GM23338 (cell line): ENCODE measurements at regions not wholly inside any gene's neighbourhood (a gene's known extent, or its start where the extent isn't known, plus 50 kb on each side); places are given as distances from the start of the nearest gene placed in this dataset.

Source experiments
- ATAC-seq: fragments of 200-7000 bp; cut with Tn5 transposase; 3 replicates; pipeline ENCODE4 v1.9.1; 2020
- DNase-seq: peaks from one replicate; pipeline ENCODE4 v3.0.0-alpha.2; 2015; ENCODE audit warnings: low spot score
- H2AFZ ChIP-seq: fragments of 200-600 bp; sonication (generic); 2 replicates; pipeline ENCODE4 v1.8.0; 2016; ENCODE audit warnings: antibody characterized with exemption, mild to moderate bottlenecking, moderate library complexity
- H3F3A ChIP-seq: fragments of 200-600 bp; sonication (generic); replicated peaks from 2 replicates; pipeline ENCODE4 v1.8.0; 2017; ENCODE audit warnings: antibody characterized with exemption, mixed run types, low read depth
- H3K27ac ChIP-seq: fragments of 200-600 bp; sonication (generic); 2 replicates; pipeline ENCODE4 v1.6.1; 2016; ENCODE audit warnings: low read depth
- H3K27me3 ChIP-seq: fragments of 200-600 bp; sonication (generic); 2 replicates; pipeline ENCODE4 v1.8.0; 2016; ENCODE audit warnings: mild to moderate bottlenecking, mixed run types, moderate library complexity; ENCODE audit not compliant: insufficient read depth
- H3K36me3 ChIP-seq: fragments of 200-600 bp; sonication (generic); 2 replicates; pipeline ENCODE4 v1.8.0; 2016; ENCODE audit warnings: mild to moderate bottlenecking; ENCODE audit not compliant: insufficient read depth
- H3K4me1 ChIP-seq: fragments of 200-600 bp; sonication (generic); 2 replicates; pipeline ENCODE4 v1.8.0; 2016; ENCODE audit warnings: mild to moderate bottlenecking, moderate library complexity; ENCODE audit not compliant: insufficient read depth
- H3K4me2 ChIP-seq: fragments of 200-600 bp; sonication (generic); 2 replicates; pipeline ENCODE4 v1.7.1; 2017; ENCODE audit warnings: mixed run types
- H3K4me3 ChIP-seq: fragments of 200-600 bp; sonication (generic); 2 replicates; pipeline ENCODE4 v1.6.1; 2016; ENCODE audit warnings: mixed run types
- H3K79me2 ChIP-seq: fragments of 200-600 bp; sonication (generic); replicated peaks from 2 replicates; pipeline ENCODE4 v1.8.0; 2017; ENCODE audit warnings: mild to moderate bottlenecking; ENCODE audit not compliant: insufficient read depth
- H3K9me2 ChIP-seq: fragments of 200-600 bp; sonication (generic); 2 replicates; pipeline ENCODE4 v1.8.0; 2017; ENCODE audit not compliant: insufficient read depth
- H4K20me1 ChIP-seq: fragments of 200-600 bp; sonication (generic); replicated peaks from 2 replicates; pipeline ENCODE4 v1.8.0; 2017; ENCODE audit warnings: mild to moderate bottlenecking; ENCODE audit not compliant: insufficient read depth
- H3K27ac Mint-ChIP-seq: 2 replicates; pipeline ENCODE4 v1.8.0; 2020; ENCODE audit warnings: inconsistent platforms, mild to moderate bottlenecking, moderate library complexity, mixed read lengths
- H3K27me3 Mint-ChIP-seq: 3 replicates; pipeline ENCODE4 v1.8.0; 2022; ENCODE audit warnings: low read depth, mild to moderate bottlenecking, moderate library complexity, mixed read lengths, inconsistent platforms; ENCODE audit not compliant: insufficient read depth, poor library complexity
- H3K36me3 Mint-ChIP-seq: 3 replicates; pipeline ENCODE4 v1.8.0; 2021; ENCODE audit warnings: low read depth, mild to moderate bottlenecking, inconsistent platforms, moderate library complexity, mixed read lengths
- H3K4me1 Mint-ChIP-seq: 3 replicates; pipeline ENCODE4 v1.8.0; 2020; ENCODE audit warnings: mild to moderate bottlenecking, inconsistent platforms, mixed read lengths
- H3K4me3 Mint-ChIP-seq: 3 replicates; pipeline ENCODE4 v1.8.0; 2021; ENCODE audit warnings: moderate library complexity, mild to moderate bottlenecking, inconsistent platforms, mixed read lengths
- H3K9me3 Mint-ChIP-seq: 3 replicates; pipeline ENCODE4 v1.8.0; 2020; ENCODE audit warnings: moderate library complexity, mild to moderate bottlenecking, inconsistent platforms, mixed read lengths
- CREB1 ChIP-seq: fragments of 250-450 bp; sonication (Bioruptor Pico); IDR thresholded peaks from 2 replicates; pipeline ENCODE4 v1.5.0; 2020; ENCODE audit warnings: low read depth, mild to moderate bottlenecking, moderate library complexity
- EZH2 ChIP-seq: fragments of 200-600 bp; sonication (generic); IDR thresholded peaks from one replicate; pipeline ENCODE4 v1.8.0; 2017; ENCODE audit warnings: antibody characterized with exemption, mild to moderate bottlenecking, low read depth; ENCODE audit not compliant: unreplicated experiment
- EZH2phosphoT487 ChIP-seq: fragments of 200-600 bp; sonication (generic); IDR thresholded peaks from one replicate; pipeline ENCODE4 v1.8.1; 2018; ENCODE audit warnings: antibody characterized with exemption; ENCODE audit not compliant: unreplicated experiment
- NANOG ChIP-seq: IDR thresholded peaks from 2 replicates; pipeline ENCODE4 v1.6.1; 2016; ENCODE audit warnings: antibody characterized with exemption, borderline replicate concordance
- POLR2AphosphoS5 ChIP-seq: IDR thresholded peaks from 2 replicates; pipeline ENCODE4 v1.6.1; 2016; ENCODE audit warnings: antibody characterized with exemption, low read depth
- STAT1 ChIP-seq: IDR thresholded peaks from one replicate; pipeline ENCODE4 v1.6.1; 2016; ENCODE audit warnings: antibody characterized with exemption; ENCODE audit not compliant: unreplicated experiment
- ZNF114 ChIP-seq: fragments of 250-450 bp; sonication (Bioruptor Pico); IDR thresholded peaks from 2 replicates; pipeline ENCODE4 v1.5.0; 2020; ENCODE audit warnings: mild to moderate bottlenecking, moderate library complexity
- ZNF331 ChIP-seq: fragments of 250-450 bp; sonication (Bioruptor Pico); IDR thresholded peaks from 2 replicates; pipeline ENCODE4 v1.5.0; 2020; ENCODE audit warnings: low read depth, mild to moderate bottlenecking, moderate library complexity
- TF ChIP-seq, protein P1 (sequence below): IDR thresholded peaks from 2 replicates; pipeline ENCODE4 v1.6.1; 2016; ENCODE audit warnings: antibody characterized with exemption
- TF ChIP-seq, protein P2 (sequence below): fragments of 250-450 bp; sonication (Bioruptor Pico); IDR thresholded peaks from 2 replicates; pipeline ENCODE4 v1.5.0; 2020; ENCODE audit warnings: mild to moderate bottlenecking, moderate library complexity
- TF ChIP-seq, protein P3 (sequence below): IDR thresholded peaks from one replicate; pipeline ENCODE4 v1.6.1; 2018; ENCODE audit warnings: antibody characterized with exemption; ENCODE audit not compliant: unreplicated experiment
- TF ChIP-seq, protein P4 (sequence below), 2 experiments: fragments of 200-600 bp in 1 of 2; sonication (generic) in 1 of 2; conservative IDR thresholded peaks; 2 replicates each; pipeline versions ENCODE4 v1.5.1 to v1.6.1; 2016 to 2017; ENCODE audit warnings: antibody characterized with exemption in 2 of 2, low read depth in 2 of 2, mild to moderate bottlenecking in 2 of 2, moderate library complexity in 1 of 2

DNA sequence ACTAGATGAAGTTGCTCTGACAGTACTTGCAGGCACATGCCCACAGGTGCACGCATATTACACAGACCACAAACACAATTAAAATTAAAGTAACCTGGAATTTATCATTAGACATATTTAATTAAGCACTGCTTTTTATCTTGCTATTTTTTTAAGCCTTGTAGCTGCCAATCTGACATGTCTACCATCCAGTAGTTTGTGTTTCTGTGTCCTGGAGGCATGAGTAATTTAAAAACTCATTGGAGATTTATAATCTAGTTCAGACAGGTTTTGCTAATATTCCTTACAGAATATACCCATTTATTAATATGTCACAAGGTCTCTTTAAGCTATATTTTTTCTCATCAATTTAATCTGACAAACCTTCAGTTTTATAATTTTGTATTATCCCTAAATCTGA lies 445.0 kb upstream of the KLF6 start (continued):
- TF ChIP-seq, protein P1, sequence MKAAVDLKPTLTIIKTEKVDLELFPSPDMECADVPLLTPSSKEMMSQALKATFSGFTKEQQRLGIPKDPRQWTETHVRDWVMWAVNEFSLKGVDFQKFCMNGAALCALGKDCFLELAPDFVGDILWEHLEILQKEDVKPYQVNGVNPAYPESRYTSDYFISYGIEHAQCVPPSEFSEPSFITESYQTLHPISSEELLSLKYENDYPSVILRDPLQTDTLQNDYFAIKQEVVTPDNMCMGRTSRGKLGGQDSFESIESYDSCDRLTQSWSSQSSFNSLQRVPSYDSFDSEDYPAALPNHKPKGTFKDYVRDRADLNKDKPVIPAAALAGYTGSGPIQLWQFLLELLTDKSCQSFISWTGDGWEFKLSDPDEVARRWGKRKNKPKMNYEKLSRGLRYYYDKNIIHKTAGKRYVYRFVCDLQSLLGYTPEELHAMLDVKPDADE, result no peak

DNA sequence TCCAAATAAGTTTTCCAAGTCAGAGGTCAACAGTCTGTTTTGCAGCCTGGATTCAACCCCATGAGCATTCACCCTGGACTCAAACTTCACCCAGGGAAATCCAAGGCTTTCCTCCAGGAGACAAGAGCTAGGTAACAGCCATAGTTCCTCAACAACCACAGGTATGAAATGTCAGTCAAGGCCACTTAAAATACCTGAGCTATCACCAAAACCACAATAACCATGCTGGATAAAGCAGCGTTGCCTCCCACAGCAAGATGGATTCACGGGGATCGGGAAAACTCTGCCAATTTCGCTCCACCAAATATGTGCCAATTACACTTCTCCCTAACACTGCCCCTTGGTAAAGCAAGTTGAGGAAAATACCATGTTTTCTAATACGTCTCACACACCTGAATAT lies 444.1 kb upstream of the KLF6 start:
- H3K79me2 ChIP-seq, result no peaks in the 10 kb centered on the region
- DNase-seq (no peak), ATAC-seq (no peak)
- no peaks in the 10 kb centered on the region for H3F3A ChIP-seq
- no peak overlapping the region for H3K4me3 ChIP-seq
- Mint-ChIP-seq H3K4me3 (no peak overlapping the region), H3K27me3 (no peaks in the 10 kb centered on the region), H3K27ac (no peak overlapping the region), H3K9me3 (no peaks in the 10 kb centered on the region; the same call in 2 of the 3 replicates), H3K36me3 (no peaks in the 10 kb centered on the region; the same call in 2 of the 3 replicates), H3K4me1 (no peaks in the 10 kb centered on the region)
- H3K27ac ChIP-seq, result no peak overlapping the region
- H3K9me2 ChIP-seq, result no peaks in the 10 kb centered on the region; the same call in none of the 2 replicates
- no peaks in the 10 kb centered on the region for H3K4me1 ChIP-seq
- H3K36me3 ChIP-seq, result no peaks in the 10 kb centered on the region
- H2AFZ ChIP-seq, result no peak overlapping the region; the same call in 1 of the 2 replicates
- H4K20me1 ChIP-seq, result no peaks in the 10 kb centered on the region
- H3K27me3 ChIP-seq, result no peaks in the 10 kb centered on the region
- H3K4me2 ChIP-seq, result no peak overlapping the region
- TF ChIP-seq STAT1 (no peak), ZNF331 (CRISPR knock-in tag) (no peak), EZH2 (no peak), POLR2AphosphoS5 (no peak), NANOG (no peak), CREB1 (CRISPR knock-in tag) (no peak), EZH2phosphoT487 (no peak), ZNF114 (no peak)
- TF ChIP-seq, protein P1, result no peak
- TF ChIP-seq, protein P2, sequence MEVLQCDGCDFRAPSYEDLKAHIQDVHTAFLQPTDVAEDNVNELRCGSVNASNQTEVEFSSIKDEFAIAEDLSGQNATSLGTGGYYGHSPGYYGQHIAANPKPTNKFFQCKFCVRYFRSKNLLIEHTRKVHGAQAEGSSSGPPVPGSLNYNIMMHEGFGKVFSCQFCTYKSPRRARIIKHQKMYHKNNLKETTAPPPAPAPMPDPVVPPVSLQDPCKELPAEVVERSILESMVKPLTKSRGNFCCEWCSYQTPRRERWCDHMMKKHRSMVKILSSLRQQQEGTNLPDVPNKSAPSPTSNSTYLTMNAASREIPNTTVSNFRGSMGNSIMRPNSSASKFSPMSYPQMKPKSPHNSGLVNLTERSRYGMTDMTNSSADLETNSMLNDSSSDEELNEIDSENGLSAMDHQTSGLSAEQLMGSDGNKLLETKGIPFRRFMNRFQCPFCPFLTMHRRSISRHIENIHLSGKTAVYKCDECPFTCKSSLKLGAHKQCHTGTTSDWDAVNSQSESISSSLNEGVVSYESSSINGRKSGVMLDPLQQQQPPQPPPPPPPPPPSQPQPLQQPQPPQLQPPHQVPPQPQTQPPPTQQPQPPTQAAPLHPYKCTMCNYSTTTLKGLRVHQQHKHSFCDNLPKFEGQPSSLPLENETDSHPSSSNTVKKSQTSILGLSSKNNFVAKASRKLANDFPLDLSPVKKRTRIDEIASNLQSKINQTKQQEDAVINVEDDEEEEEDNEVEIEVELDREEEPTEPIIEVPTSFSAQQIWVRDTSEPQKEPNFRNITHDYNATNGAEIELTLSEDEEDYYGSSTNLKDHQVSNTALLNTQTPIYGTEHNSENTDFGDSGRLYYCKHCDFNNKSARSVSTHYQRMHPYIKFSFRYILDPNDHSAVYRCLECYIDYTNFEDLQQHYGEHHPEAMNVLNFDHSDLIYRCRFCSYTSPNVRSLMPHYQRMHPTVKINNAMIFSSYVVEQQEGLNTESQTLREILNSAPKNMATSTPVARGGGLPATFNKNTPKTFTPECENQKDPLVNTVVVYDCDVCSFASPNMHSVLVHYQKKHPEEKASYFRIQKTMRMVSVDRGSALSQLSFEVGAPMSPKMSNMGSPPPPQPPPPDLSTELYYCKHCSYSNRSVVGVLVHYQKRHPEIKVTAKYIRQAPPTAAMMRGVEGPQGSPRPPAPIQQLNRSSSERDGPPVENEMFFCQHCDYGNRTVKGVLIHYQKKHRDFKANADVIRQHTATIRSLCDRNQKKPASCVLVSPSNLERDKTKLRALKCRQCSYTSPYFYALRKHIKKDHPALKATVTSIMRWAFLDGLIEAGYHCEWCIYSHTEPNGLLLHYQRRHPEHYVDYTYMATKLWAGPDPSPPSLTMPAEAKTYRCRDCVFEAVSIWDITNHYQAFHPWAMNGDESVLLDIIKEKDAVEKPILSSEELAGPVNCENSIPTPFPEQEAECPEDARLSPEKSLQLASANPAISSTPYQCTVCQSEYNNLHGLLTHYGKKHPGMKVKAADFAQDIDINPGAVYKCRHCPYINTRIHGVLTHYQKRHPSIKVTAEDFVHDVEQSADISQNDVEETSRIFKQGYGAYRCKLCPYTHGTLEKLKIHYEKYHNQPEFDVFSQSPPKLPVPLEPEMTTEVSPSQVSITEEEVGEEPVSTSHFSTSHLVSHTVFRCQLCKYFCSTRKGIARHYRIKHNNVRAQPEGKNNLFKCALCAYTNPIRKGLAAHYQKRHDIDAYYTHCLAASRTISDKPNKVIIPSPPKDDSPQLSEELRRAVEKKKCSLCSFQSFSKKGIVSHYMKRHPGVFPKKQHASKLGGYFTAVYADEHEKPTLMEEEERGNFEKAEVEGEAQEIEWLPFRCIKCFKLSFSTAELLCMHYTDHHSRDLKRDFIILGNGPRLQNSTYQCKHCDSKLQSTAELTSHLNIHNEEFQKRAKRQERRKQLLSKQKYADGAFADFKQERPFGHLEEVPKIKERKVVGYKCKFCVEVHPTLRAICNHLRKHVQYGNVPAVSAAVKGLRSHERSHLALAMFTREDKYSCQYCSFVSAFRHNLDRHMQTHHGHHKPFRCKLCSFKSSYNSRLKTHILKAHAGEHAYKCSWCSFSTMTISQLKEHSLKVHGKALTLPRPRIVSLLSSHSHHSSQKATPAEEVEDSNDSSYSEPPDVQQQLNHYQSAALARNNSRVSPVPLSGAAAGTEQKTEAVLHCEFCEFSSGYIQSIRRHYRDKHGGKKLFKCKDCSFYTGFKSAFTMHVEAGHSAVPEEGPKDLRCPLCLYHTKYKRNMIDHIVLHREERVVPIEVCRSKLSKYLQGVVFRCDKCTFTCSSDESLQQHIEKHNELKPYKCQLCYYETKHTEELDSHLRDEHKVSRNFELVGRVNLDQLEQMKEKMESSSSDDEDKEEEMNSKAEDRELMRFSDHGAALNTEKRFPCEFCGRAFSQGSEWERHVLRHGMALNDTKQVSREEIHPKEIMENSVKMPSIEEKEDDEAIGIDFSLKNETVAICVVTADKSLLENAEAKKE (CRISPR knock-in tag), result no peak
- TF ChIP-seq, protein P3, sequence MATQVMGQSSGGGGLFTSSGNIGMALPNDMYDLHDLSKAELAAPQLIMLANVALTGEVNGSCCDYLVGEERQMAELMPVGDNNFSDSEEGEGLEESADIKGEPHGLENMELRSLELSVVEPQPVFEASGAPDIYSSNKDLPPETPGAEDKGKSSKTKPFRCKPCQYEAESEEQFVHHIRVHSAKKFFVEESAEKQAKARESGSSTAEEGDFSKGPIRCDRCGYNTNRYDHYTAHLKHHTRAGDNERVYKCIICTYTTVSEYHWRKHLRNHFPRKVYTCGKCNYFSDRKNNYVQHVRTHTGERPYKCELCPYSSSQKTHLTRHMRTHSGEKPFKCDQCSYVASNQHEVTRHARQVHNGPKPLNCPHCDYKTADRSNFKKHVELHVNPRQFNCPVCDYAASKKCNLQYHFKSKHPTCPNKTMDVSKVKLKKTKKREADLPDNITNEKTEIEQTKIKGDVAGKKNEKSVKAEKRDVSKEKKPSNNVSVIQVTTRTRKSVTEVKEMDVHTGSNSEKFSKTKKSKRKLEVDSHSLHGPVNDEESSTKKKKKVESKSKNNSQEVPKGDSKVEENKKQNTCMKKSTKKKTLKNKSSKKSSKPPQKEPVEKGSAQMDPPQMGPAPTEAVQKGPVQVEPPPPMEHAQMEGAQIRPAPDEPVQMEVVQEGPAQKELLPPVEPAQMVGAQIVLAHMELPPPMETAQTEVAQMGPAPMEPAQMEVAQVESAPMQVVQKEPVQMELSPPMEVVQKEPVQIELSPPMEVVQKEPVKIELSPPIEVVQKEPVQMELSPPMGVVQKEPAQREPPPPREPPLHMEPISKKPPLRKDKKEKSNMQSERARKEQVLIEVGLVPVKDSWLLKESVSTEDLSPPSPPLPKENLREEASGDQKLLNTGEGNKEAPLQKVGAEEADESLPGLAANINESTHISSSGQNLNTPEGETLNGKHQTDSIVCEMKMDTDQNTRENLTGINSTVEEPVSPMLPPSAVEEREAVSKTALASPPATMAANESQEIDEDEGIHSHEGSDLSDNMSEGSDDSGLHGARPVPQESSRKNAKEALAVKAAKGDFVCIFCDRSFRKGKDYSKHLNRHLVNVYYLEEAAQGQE, result no peak
- TF ChIP-seq, protein P4, sequence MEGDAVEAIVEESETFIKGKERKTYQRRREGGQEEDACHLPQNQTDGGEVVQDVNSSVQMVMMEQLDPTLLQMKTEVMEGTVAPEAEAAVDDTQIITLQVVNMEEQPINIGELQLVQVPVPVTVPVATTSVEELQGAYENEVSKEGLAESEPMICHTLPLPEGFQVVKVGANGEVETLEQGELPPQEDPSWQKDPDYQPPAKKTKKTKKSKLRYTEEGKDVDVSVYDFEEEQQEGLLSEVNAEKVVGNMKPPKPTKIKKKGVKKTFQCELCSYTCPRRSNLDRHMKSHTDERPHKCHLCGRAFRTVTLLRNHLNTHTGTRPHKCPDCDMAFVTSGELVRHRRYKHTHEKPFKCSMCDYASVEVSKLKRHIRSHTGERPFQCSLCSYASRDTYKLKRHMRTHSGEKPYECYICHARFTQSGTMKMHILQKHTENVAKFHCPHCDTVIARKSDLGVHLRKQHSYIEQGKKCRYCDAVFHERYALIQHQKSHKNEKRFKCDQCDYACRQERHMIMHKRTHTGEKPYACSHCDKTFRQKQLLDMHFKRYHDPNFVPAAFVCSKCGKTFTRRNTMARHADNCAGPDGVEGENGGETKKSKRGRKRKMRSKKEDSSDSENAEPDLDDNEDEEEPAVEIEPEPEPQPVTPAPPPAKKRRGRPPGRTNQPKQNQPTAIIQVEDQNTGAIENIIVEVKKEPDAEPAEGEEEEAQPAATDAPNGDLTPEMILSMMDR (conservative IDR thresholded peaks at IDR 0.05; ENCODE audit: low read depth in 2 of 2), result no peak
